ENCODE measurements at regions not wholly inside any gene's neighbourhood (a gene's known extent, or its start where the extent isn't known, plus 50 kb on each side); places are given as distances from the start of the nearest gene placed in this dataset.

DNA sequence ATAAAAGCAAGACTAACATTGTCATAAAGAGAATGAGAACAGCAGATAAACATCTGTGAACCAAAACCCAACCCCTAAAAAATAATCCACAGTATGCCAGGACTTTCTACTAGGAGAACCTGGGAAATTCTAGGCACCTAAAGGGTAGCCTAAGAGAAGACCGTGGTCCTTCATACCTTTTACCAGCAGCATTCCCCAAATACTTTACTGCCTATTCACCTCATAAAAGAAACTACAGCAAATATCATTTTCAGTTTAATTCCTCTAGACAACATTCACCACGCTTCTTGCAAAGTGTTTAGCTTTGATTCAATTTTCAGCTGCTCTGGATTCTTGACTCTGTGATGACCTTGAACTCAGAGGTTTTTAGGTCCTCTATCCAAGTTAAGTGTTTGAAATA lies 1180.7 kb upstream of the B3GALT2 start:
- TF ChIP-seq FOXP2 (optimal IDR thresholded peaks at IDR 0.05; ENCODE audit: borderline replicate concordance, extremely low read depth, extremely low read length, insufficient read depth) (no peak), TAF1 (IDR thresholded peaks at IDR 0.05; ENCODE audit: borderline replicate concordance, insufficient read depth, low read length) (no peak)

DNA sequence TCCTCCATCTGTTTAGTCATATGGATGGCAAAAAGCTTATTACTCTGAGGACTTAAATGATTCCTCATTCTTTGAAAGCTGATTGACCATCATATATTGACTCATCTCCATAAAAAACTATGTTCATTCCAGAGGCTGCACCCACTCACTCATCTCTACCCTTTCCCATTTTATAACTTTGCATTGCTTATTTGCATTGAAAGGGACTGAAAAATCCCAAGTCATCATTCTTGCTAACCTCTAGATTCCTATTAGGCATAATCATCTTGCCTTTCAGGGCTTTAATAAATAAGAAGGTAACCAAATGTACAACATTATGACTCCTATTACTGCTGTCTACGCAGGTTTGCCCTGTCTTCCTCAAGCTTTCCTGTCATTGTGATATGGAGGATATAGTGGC lies 1180.3 kb upstream of the B3GALT2 start:
- TF ChIP-seq TAF1 (IDR thresholded peaks at IDR 0.05; ENCODE audit: borderline replicate concordance, insufficient read depth, low read length) (no peak), FOXP2 (optimal IDR thresholded peaks at IDR 0.05; ENCODE audit: borderline replicate concordance, extremely low read depth, extremely low read length, insufficient read depth) (no peak), POLR2AphosphoS5 (IDR thresholded peaks at IDR 0.05; ENCODE audit: low read depth, low read length) (no peak), SIN3A (IDR thresholded peaks at IDR 0.05; ENCODE audit: borderline replicate concordance, insufficient read depth, low read length) (no peak)
- TF ChIP-seq, protein P1, sequence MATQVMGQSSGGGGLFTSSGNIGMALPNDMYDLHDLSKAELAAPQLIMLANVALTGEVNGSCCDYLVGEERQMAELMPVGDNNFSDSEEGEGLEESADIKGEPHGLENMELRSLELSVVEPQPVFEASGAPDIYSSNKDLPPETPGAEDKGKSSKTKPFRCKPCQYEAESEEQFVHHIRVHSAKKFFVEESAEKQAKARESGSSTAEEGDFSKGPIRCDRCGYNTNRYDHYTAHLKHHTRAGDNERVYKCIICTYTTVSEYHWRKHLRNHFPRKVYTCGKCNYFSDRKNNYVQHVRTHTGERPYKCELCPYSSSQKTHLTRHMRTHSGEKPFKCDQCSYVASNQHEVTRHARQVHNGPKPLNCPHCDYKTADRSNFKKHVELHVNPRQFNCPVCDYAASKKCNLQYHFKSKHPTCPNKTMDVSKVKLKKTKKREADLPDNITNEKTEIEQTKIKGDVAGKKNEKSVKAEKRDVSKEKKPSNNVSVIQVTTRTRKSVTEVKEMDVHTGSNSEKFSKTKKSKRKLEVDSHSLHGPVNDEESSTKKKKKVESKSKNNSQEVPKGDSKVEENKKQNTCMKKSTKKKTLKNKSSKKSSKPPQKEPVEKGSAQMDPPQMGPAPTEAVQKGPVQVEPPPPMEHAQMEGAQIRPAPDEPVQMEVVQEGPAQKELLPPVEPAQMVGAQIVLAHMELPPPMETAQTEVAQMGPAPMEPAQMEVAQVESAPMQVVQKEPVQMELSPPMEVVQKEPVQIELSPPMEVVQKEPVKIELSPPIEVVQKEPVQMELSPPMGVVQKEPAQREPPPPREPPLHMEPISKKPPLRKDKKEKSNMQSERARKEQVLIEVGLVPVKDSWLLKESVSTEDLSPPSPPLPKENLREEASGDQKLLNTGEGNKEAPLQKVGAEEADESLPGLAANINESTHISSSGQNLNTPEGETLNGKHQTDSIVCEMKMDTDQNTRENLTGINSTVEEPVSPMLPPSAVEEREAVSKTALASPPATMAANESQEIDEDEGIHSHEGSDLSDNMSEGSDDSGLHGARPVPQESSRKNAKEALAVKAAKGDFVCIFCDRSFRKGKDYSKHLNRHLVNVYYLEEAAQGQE (IDR thresholded peaks at IDR 0.05; ENCODE audit: insufficient read depth in 1 of 2, low read depth in 2 of 2, low read length in 2 of 2): no peak

GRCh38 chr1:194362327-194362726 lies 1175.9 kb upstream of the B3GALT2 start:
- TF ChIP-seq TAF1 (IDR thresholded peaks at IDR 0.05; ENCODE audit: borderline replicate concordance, insufficient read depth, low read length) (no peak), POLR2AphosphoS5 (IDR thresholded peaks at IDR 0.05; ENCODE audit: low read depth, low read length) (no peak), SIN3A (IDR thresholded peaks at IDR 0.05; ENCODE audit: borderline replicate concordance, insufficient read depth, low read length) (no peak), FOXP2 (optimal IDR thresholded peaks at IDR 0.05; ENCODE audit: borderline replicate concordance, extremely low read depth, extremely low read length, insufficient read depth) (no peak)
- TF ChIP-seq, protein P1 (IDR thresholded peaks at IDR 0.05; ENCODE audit: insufficient read depth in 1 of 2, low read depth in 2 of 2, low read length in 2 of 2): no peak

DNA sequence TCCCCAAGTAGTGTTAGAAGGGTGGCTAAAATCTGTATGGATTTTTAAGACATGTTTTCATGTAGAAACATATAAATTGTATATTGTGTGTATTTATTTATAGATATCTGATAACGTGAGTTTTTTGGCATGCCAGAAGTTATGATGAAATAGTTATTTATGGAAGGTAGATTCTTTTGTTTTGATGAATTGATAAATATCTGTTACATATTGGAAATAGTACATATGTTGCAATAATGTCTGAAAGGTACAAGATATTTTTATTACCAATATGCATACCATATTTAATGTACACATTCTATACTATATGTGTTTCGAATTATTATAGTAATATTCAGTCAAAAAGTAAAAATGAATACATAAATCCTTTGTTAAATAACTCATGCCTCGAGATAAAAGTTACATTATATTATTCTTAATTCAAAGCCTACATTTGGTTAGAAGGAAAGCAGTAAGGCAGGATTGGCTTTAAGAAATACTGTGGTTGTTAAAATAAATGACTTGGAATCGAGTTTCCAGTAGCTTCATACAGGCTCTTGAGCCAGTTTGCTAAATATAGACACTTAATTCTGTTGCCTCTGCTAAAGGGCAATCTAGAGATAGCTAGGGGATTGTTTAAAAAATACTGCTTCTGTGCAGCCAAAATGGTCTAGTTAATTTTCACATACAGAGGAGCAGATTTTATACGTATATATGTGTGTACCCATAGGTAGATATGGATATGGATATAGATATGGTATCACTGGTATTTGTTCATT lies 1175.1 kb upstream of the B3GALT2 start:
- no peak for TF ChIP-seq FOXP2 (optimal IDR thresholded peaks at IDR 0.05; ENCODE audit: borderline replicate concordance, extremely low read depth, extremely low read length, insufficient read depth)

GRCh38 chr1:194358208-194358581 lies 1171.8 kb upstream of the B3GALT2 start:
- TF ChIP-seq, protein P1 (IDR thresholded peaks at IDR 0.05; ENCODE audit: insufficient read depth in 1 of 2, low read depth in 2 of 2, low read length in 2 of 2): no peak

DNA sequence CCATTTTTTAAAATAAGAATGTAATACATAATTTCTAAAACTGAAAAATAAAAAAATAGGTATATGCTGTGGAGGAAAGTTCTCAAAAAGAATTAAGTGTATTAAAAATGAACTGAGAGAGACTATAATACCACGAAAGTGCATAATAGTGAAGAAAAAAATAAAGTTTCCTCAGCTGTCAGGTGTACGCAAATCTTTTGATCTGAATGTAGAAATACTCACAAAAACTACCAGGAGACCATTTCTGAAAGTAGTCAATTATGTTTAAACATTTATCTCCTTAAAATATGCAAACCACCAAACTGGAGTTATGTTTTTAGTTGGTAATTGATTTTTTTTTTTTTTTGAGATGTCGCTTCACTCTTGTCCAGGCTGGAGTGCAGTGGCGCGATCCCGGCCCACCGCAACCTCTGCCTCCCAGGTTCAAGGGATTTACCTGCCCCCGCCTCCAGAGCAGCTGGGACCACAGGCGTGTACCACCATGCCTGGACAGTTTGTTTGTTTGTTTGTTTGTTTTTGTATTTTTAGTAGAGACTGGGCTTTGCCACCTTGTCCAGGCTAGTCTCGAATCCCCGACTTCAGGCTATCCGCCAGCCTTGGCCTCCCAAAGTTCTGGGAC lies 1169.2 kb upstream of the B3GALT2 start:
- TF ChIP-seq TAF1 (IDR thresholded peaks at IDR 0.05; ENCODE audit: borderline replicate concordance, insufficient read depth, low read length): no peak
- no peak for TF ChIP-seq POLR2AphosphoS5 (IDR thresholded peaks at IDR 0.05; ENCODE audit: low read depth, low read length)
- TF ChIP-seq, protein P1 (IDR thresholded peaks at IDR 0.05; ENCODE audit: insufficient read depth in 1 of 2, low read depth in 2 of 2, low read length in 2 of 2): no peak
- no peak for TF ChIP-seq FOXP2 (optimal IDR thresholded peaks at IDR 0.05; ENCODE audit: borderline replicate concordance, extremely low read depth, extremely low read length, insufficient read depth)
- TF ChIP-seq SIN3A (IDR thresholded peaks at IDR 0.05; ENCODE audit: borderline replicate concordance, insufficient read depth, low read length): no peak
